ENCODE measurements at regions not wholly inside any gene's neighbourhood (a gene's known extent, or its start where the extent isn't known, plus 50 kb on each side); places are given as distances from the start of the nearest gene placed in this dataset.

DNA sequence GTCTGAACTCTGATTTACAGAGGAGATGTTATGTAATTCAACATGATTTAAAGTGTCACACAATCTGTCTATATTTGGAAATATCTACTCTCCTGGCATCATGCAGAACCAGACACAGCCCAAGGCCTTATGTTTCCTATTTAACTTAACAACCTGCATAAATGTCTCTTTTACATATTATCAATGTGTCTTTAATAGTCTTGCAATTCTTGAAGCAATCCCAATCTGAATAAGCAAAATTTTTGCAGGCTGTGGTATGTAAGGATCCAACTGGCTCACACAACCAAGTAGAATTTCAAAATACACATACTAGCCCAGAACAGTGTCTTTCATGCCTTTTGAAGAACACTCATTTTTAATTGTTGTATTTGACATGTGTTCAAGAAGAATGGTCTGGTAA, 443.2 kb downstream of the MAFB start:
- H3K27me3 ChIP-seq (replicated peaks in 1 of 4; ENCODE audit: control insufficient read depth in 3 of 4, extremely low read depth in 1 of 4, insufficient read depth in 3 of 4, low read length in 3 of 4) = no peaks in the 10 kb centered on the region
- no peak overlapping the region for H3K18ac ChIP-seq (ENCODE audit: extremely low read depth, low read length)
- no peak for DNase-seq (ENCODE audit: low read depth in 1 of 2, low spot score in 2 of 2)
- H2BK5ac ChIP-seq (ENCODE audit: low read depth, low read length) = no peak overlapping the region
- no peaks in the 10 kb centered on the region for H3K36me3 ChIP-seq (ENCODE audit: control insufficient read depth in 2 of 4, insufficient read depth in 4 of 4, low read length in 3 of 4)
- H3K4me1 ChIP-seq (replicated peaks in 1 of 4; ENCODE audit: control insufficient read depth in 3 of 4, insufficient read depth in 4 of 4, low read length in 3 of 4) = no peaks in the 10 kb centered on the region; a peak in 1 of 7 replicates
- H3K9ac ChIP-seq (replicated peaks in 1 of 4; ENCODE audit: extremely low read depth in 1 of 4, low read depth in 3 of 4, low read length in 3 of 4) = no peak overlapping the region
- H2BK120ac ChIP-seq (replicated peaks; ENCODE audit: low read depth, low read length) = no peak overlapping the region
- H3K4me3 ChIP-seq (ENCODE audit: extremely low read depth in 1 of 4, insufficient read depth in 2 of 4, low read depth in 3 of 4, low read length in 4 of 4) = no peak overlapping the region
- H3K4ac ChIP-seq (replicated peaks; ENCODE audit: insufficient read length, low read depth, low read length) = no peak overlapping the region
- H3K4me2 ChIP-seq (ENCODE audit: insufficient read depth in 1 of 2, low read depth in 2 of 2, low read length in 2 of 2) = no peak overlapping the region
- no peak for TF ChIP-seq CBX8 (IDR thresholded peaks at IDR 0.05; ENCODE audit: borderline replicate concordance, low read depth, low read length)
- TF ChIP-seq POLR2AphosphoS5 (IDR thresholded peaks at IDR 0.05; ENCODE audit: low read depth, low read length) = no peak
- no peak for TF ChIP-seq TCF12 (IDR thresholded peaks at IDR 0.05; ENCODE audit: low read depth, low read length)
- TF ChIP-seq BRCA1 (IDR thresholded peaks at IDR 0.05; ENCODE audit: low read depth, low read length) = no peak
- TF ChIP-seq MAFK (IDR thresholded peaks at IDR 0.05; ENCODE audit: low read depth, low read length) = no peak
- no peak for TF ChIP-seq EZH2 (IDR thresholded peaks at IDR 0.05; ENCODE audit: low read depth, low read length, severe bottlenecking)
- no peak for TF ChIP-seq PHF8 (conservative IDR thresholded peaks at IDR 0.05; ENCODE audit: low read depth, low read length)
- TF ChIP-seq SP1 (IDR thresholded peaks at IDR 0.05; ENCODE audit: low read depth, low read length) = no peak
- TF ChIP-seq GABPA (IDR thresholded peaks at IDR 0.05; ENCODE audit: borderline replicate concordance, insufficient read depth, low read length) = no peak
- no peak for TF ChIP-seq SIRT6 (IDR thresholded peaks at IDR 0.05; ENCODE audit: low read length)
- no peak for TF ChIP-seq CTBP2 (IDR thresholded peaks at IDR 0.05; ENCODE audit: borderline replicate concordance, insufficient read depth, insufficient read length, low read length)
- TF ChIP-seq SAP30 (IDR thresholded peaks at IDR 0.05; ENCODE audit: insufficient read depth, insufficient replicate concordance, low read length) = no peak
- TF ChIP-seq ZNF274 (IDR thresholded peaks at IDR 0.05; ENCODE audit: borderline replicate concordance, extremely low read depth, low read length) = no peak
- TF ChIP-seq SIN3A (conservative IDR thresholded peaks at IDR 0.05 in 1 of 2, IDR thresholded peaks at IDR 0.05 in 1 of 2; ENCODE audit: low read depth in 1 of 2, low read length in 2 of 2) = no peak
- no peak for TF ChIP-seq SP4 (IDR thresholded peaks at IDR 0.05; ENCODE audit: low read length)
- no peak for TF ChIP-seq TBP (IDR thresholded peaks at IDR 0.05; ENCODE audit: low read depth, low read length)
- no peak for TF ChIP-seq GTF2F1 (IDR thresholded peaks at IDR 0.05; ENCODE audit: borderline replicate concordance, low read depth, low read length)
- ChIA-PET CTCF (ENCODE audit: partially characterized antibody) (no interaction called here), POLR2A (ENCODE audit: partially characterized antibody) (no interaction called here)
- H4K5ac ChIP-seq (ENCODE audit: insufficient read length, low read depth, low read length) = no peak overlapping the region
- H3K9me3 ChIP-seq (ENCODE audit: insufficient read depth in 2 of 2, low read depth in 1 of 2, low read length in 1 of 2) = no peaks in the 10 kb centered on the region
- H3K23ac ChIP-seq (ENCODE audit: insufficient read length) = no peak overlapping the region
- FAIRE-seq = no peak
- no peak overlapping the region for H2BK12ac ChIP-seq (ENCODE audit: low read depth, low read length)
- no peak overlapping the region for H3K27ac ChIP-seq (ENCODE audit: low read depth, low read length)
- no peak overlapping the region for H2BK20ac ChIP-seq (ENCODE audit: low read length)
- no peak overlapping the region for H2AFZ ChIP-seq (ENCODE audit: low read length)
- H3K56ac ChIP-seq (replicated peaks; ENCODE audit: insufficient read length, low read depth, low read length) = no peak overlapping the region
- H2BK15ac ChIP-seq (ENCODE audit: low read length) = no peak overlapping the region
- H3K79me1 ChIP-seq (ENCODE audit: low read depth, low read length) = no peaks in the 10 kb centered on the region
- no peak overlapping the region for H4K8ac ChIP-seq (ENCODE audit: extremely low read depth, insufficient read depth, low read length)
- no peaks in the 10 kb centered on the region for H3K79me2 ChIP-seq (ENCODE audit: control insufficient read depth in 1 of 2, insufficient read depth in 2 of 2, low read length in 2 of 2)
- H2AK5ac ChIP-seq (ENCODE audit: low read depth, low read length) = no peak overlapping the region
- no peak overlapping the region for H4K91ac ChIP-seq (replicated peaks; ENCODE audit: insufficient read length, low read length)
- H3K14ac ChIP-seq (ENCODE audit: insufficient read length) = no peak overlapping the region
- no peaks in the 10 kb centered on the region for H3K23me2 ChIP-seq (ENCODE audit: low read depth, low read length)
- H4K20me1 ChIP-seq (replicated peaks in 1 of 2; ENCODE audit: control insufficient read depth in 1 of 2, insufficient read depth in 2 of 2, low read length in 2 of 2) = no peaks in the 10 kb centered on the region
